ENCODE measurements at regions not wholly inside any gene's neighbourhood (a gene's known extent, or its start where the extent isn't known, plus 50 kb on each side); places are given as distances from the start of the nearest gene placed in this dataset.

DNA sequence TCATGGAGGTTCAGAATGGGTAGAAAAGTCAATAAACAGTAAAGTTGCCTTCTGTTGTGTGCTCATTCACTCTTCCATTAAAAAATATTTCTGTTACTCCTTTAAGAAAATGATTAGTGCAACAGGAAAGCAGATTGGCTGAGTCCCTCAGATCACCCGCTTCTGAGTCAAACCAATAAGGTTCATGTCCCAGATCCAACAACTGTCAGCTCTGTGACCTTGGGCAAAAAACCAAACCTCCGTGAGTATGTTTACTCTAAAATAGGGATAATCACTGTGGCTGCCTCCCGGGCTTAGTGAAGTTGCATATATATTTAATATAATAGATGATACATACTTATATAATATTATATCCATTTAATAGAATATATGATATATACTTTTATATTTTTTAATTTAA is 698.5 kb upstream of the RBFOX1 start (continued):
- TF ChIP-seq, protein P1, sequence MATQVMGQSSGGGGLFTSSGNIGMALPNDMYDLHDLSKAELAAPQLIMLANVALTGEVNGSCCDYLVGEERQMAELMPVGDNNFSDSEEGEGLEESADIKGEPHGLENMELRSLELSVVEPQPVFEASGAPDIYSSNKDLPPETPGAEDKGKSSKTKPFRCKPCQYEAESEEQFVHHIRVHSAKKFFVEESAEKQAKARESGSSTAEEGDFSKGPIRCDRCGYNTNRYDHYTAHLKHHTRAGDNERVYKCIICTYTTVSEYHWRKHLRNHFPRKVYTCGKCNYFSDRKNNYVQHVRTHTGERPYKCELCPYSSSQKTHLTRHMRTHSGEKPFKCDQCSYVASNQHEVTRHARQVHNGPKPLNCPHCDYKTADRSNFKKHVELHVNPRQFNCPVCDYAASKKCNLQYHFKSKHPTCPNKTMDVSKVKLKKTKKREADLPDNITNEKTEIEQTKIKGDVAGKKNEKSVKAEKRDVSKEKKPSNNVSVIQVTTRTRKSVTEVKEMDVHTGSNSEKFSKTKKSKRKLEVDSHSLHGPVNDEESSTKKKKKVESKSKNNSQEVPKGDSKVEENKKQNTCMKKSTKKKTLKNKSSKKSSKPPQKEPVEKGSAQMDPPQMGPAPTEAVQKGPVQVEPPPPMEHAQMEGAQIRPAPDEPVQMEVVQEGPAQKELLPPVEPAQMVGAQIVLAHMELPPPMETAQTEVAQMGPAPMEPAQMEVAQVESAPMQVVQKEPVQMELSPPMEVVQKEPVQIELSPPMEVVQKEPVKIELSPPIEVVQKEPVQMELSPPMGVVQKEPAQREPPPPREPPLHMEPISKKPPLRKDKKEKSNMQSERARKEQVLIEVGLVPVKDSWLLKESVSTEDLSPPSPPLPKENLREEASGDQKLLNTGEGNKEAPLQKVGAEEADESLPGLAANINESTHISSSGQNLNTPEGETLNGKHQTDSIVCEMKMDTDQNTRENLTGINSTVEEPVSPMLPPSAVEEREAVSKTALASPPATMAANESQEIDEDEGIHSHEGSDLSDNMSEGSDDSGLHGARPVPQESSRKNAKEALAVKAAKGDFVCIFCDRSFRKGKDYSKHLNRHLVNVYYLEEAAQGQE (IDR thresholded peaks at IDR 0.05; ENCODE audit: low read depth), result no peak
- TF ChIP-seq JUND (IDR thresholded peaks at IDR 0.05) (no peak), CBX3 (IDR thresholded peaks at IDR 0.05; ENCODE audit: low read depth) (no peak), ZNF274 (IDR thresholded peaks at IDR 0.05; ENCODE audit: low read depth, low read length) (no peak), EGR1 (IDR thresholded peaks at IDR 0.05; ENCODE audit: low read depth) (no peak), FOSL1 (IDR thresholded peaks at IDR 0.05; ENCODE audit: low read depth) (no peak)
- TF ChIP-seq, protein P2, sequence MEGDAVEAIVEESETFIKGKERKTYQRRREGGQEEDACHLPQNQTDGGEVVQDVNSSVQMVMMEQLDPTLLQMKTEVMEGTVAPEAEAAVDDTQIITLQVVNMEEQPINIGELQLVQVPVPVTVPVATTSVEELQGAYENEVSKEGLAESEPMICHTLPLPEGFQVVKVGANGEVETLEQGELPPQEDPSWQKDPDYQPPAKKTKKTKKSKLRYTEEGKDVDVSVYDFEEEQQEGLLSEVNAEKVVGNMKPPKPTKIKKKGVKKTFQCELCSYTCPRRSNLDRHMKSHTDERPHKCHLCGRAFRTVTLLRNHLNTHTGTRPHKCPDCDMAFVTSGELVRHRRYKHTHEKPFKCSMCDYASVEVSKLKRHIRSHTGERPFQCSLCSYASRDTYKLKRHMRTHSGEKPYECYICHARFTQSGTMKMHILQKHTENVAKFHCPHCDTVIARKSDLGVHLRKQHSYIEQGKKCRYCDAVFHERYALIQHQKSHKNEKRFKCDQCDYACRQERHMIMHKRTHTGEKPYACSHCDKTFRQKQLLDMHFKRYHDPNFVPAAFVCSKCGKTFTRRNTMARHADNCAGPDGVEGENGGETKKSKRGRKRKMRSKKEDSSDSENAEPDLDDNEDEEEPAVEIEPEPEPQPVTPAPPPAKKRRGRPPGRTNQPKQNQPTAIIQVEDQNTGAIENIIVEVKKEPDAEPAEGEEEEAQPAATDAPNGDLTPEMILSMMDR (IDR thresholded peaks at IDR 0.05 in 2 of 3, conservative IDR thresholded peaks at IDR 0.05 in 1 of 3; ENCODE audit: borderline replicate concordance in 1 of 3, insufficient read depth in 1 of 3, low read depth in 2 of 3, low read length in 2 of 3), result no peak
- TF ChIP-seq, protein P3, sequence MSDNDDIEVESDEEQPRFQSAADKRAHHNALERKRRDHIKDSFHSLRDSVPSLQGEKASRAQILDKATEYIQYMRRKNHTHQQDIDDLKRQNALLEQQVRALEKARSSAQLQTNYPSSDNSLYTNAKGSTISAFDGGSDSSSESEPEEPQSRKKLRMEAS (IDR thresholded peaks at IDR 0.05), result no peak

DNA sequence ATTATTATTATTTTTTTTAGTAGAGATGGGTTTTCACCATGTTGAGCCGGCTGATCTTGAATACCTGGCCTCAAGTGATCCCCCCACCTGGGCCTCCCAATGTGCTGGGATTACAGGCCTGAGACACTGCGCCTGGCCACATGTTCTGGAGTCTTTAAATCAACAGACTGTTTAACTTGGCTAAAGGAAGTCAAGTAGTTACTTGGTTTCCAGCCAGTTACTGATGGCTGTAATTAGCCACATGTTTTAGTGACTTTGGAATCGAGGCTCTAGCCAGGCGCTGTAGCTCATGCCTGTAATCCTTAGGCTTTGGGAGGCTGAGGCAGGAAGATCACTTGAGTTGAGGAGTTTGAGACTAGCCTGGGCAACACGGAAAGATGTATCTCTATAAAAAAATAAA is 699.2 kb upstream of the RBFOX1 start:
- DNase-seq (ENCODE audit: low read depth, low spot score) (no peak), ATAC-seq (no peak)
- Histone ChIP-seq H3K27ac (ENCODE audit: low read depth, low read length) (no peak overlapping the region), H3K9ac (ENCODE audit: low read length) (no peak overlapping the region), H4K20me1 (ENCODE audit: insufficient read depth) (no peaks in the 10 kb centered on the region), H3K36me3 (ENCODE audit: control insufficient read depth in 1 of 2, insufficient read depth in 2 of 2, low read length in 2 of 2) (no peaks in the 10 kb centered on the region), H3K79me2 (ENCODE audit: insufficient read depth, low read length) (no peaks in the 10 kb centered on the region), H3K4me2 (ENCODE audit: low read length) (no peak overlapping the region), H3K9me3 (ENCODE audit: control insufficient read depth in 1 of 2, insufficient read depth in 1 of 2, low read depth in 1 of 2, low read length in 2 of 2) (no peaks in the 10 kb centered on the region), H3K4me3 (replicated peaks in 1 of 2; ENCODE audit: low read depth in 1 of 2, low read length in 2 of 2) (no peak overlapping the region), H3K4me1 (ENCODE audit: control insufficient read depth in 1 of 2, insufficient read depth in 2 of 2, low read length in 2 of 2) (no peaks in the 10 kb centered on the region), H2AFZ (ENCODE audit: low read depth, low read length, poor library complexity, severe bottlenecking) (no peak overlapping the region), H3K9me2 (ENCODE audit: insufficient read depth) (no peaks in the 10 kb centered on the region), H3K27me3 (ENCODE audit: insufficient read depth, low read length) (no peaks in the 10 kb centered on the region)
- TF ChIP-seq FOSL1 (IDR thresholded peaks at IDR 0.05; ENCODE audit: low read depth), result no peak
- intact Hi-C loops (cut with micrococcal nuclease), result no loop called here
- BruUV-seq (replicated peaks), result no TSS peak
- CTCF ChIA-PET, result no interaction called here
- RAD21 ChIA-PET (ENCODE audit: low non-redundant PET in 1 of 2, low total read pairs in 2 of 2, uncharacterized antibody in 2 of 2, unreplicated experiment in 2 of 2), result no interaction called here
- POLR2A ChIA-PET, result no interaction called here
